ENCODE measurements at regions not wholly inside any gene's neighbourhood (a gene's known extent, or its start where the extent isn't known, plus 50 kb on each side); places are given as distances from the start of the nearest gene placed in this dataset.
"Not testable (repeated sequence)": the region's sequence is repeated elsewhere in the genome, so short reads cannot be mapped to it uniquely, and the experiment has no call there.

DNA sequence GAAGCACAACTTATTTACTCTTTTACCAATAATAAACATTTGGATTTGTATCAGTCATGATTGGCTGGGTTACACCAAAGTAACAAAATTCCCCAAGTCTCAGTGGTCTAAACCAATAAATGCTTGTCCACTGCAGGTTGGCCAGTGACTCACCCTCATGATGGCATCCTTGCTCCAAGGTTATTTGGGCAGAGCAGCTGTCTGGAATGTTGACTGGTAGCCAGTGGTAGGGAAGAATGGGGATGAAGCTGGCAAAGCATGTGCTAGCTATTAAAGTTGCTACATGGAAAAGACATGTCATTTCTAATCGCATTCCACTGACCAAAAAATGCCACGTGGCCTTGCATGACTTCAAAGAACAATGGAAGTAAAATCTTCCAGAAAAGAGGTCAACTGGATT is 1168.7 kb upstream of the CELF2 start:
- intact Hi-C loops (cut with DNase I): no loop called here
- TF ChIP-seq CTCF (IDR thresholded peaks at IDR 0.05): no peak
- ATAC-seq: no peak

GRCh38 chr10:9850415-9850814 is 1167.3 kb upstream of the CELF2 start:
- H3K27ac ChIP-seq: no peak overlapping the region
- no peaks in the 10 kb centered on the region for H3K27me3 ChIP-seq (ENCODE audit: low read depth)
- intact Hi-C loops (cut with DNase I): no loop called here
- no peaks in the 10 kb centered on the region for H3K36me3 ChIP-seq
- no peak overlapping the region for H3K4me3 ChIP-seq
- ATAC-seq: no peak
- no peak for TF ChIP-seq CTCF (IDR thresholded peaks at IDR 0.05)
- no peaks in the 10 kb centered on the region for H3K4me1 ChIP-seq
- H3K9me3 ChIP-seq: peaks cover 20% of the 10 kb centered on the region
- DNase-seq: no peak

More for the DNA sequence above, 1168.7 kb upstream of the CELF2 start:
- H3K4me3 ChIP-seq: no peak overlapping the region
- no peak overlapping the region for H3K27ac ChIP-seq
- DNase-seq: no peak
- no peaks in the 10 kb centered on the region for H3K4me1 ChIP-seq
- H3K27me3 ChIP-seq (ENCODE audit: low read depth): no peaks in the 10 kb centered on the region
- peaks cover 20% of the 10 kb centered on the region for H3K9me3 ChIP-seq
- no peaks in the 10 kb centered on the region for H3K36me3 ChIP-seq

- no peak for ATAC-seq
- Histone ChIP-seq H3K27me3 (ENCODE audit: low read depth) (no peaks in the 10 kb centered on the region), H3K27ac (no peak overlapping the region), H3K4me1 (no peaks in the 10 kb centered on the region), H3K4me3 (no peak overlapping the region), H3K9me3 (peaks cover 20% of the 10 kb centered on the region), H3K36me3 (no peaks in the 10 kb centered on the region)
- TF ChIP-seq CTCF (IDR thresholded peaks at IDR 0.05): no peak
- no peak for DNase-seq
- intact Hi-C loops (cut with DNase I): no loop called here
Observed at GRCh38 chr10:9851808-9852207, 1165.9 kb upstream of the CELF2 start.

GRCh38 chr10:9853405-9854355 is 1164.0 kb upstream of the CELF2 start:
- H3K9me3 ChIP-seq: peaks cover 20% of the 10 kb centered on the region
- TF ChIP-seq CTCF (IDR thresholded peaks at IDR 0.05): no peak
- H3K4me3 ChIP-seq: no peak overlapping the region
- H3K36me3 ChIP-seq: no peaks in the 10 kb centered on the region
- H3K4me1 ChIP-seq: no peaks in the 10 kb centered on the region
- no peaks in the 10 kb centered on the region for H3K27me3 ChIP-seq (ENCODE audit: low read depth)
- DNase-seq (no peak), ATAC-seq (no peak)
- intact Hi-C loops (cut with DNase I): no loop called here
- H3K27ac ChIP-seq: no peak overlapping the region

- H3K27ac ChIP-seq; H3K4me1 ChIP-seq; H3K4me3 ChIP-seq; H3K27me3 ChIP-seq (ENCODE audit: low read depth); ATAC-seq; intact Hi-C loops (cut with DNase I); H3K36me3 ChIP-seq; DNase-seq: not testable (repeated sequence)
- H3K9me3 ChIP-seq: peaks cover 17% of the 10 kb centered on the region
Observed at GRCh38 chr10:9855451-9855850, 1162.2 kb upstream of the CELF2 start.

- H3K36me3 ChIP-seq: no peaks in the 10 kb centered on the region
- H3K27ac ChIP-seq: no peak overlapping the region
- no peaks in the 10 kb centered on the region for H3K4me1 ChIP-seq
- ATAC-seq: no peak
- DNase-seq: no peak
- intact Hi-C loops (cut with DNase I): no loop called here
- no peak overlapping the region for H3K4me3 ChIP-seq
- TF ChIP-seq CTCF (IDR thresholded peaks at IDR 0.05): no peak
- H3K9me3 ChIP-seq: no peaks in the 10 kb centered on the region
- H3K27me3 ChIP-seq (ENCODE audit: low read depth): no peaks in the 10 kb centered on the region
Observed at GRCh38 chr10:9858816-9859215, 1158.9 kb upstream of the CELF2 start.
